Suppressor macrophage (primary cell): ENCODE measurements at regions not wholly inside any gene's neighbourhood (a gene's known extent, or its start where the extent isn't known, plus 50 kb on each side); places are given as distances from the start of the nearest gene placed in this dataset.

Experiments
- DNase-seq, 4 experiments: peaks; one replicate each; pipeline ENCODE4 v3.0.0-alpha.2; 2020 to 2022

- no peak for DNase-seq
Observed at GRCh38 chr13:34762312-34762711, 179.8 kb upstream of the NBEA start.

- DNase-seq: no peak
Observed at GRCh38 chr13:34764246-34764645, 177.8 kb upstream of the NBEA start.

- no peak for DNase-seq
Observed at GRCh38 chr13:34765446-34766180, 176.5 kb upstream of the NBEA start.

DNA sequence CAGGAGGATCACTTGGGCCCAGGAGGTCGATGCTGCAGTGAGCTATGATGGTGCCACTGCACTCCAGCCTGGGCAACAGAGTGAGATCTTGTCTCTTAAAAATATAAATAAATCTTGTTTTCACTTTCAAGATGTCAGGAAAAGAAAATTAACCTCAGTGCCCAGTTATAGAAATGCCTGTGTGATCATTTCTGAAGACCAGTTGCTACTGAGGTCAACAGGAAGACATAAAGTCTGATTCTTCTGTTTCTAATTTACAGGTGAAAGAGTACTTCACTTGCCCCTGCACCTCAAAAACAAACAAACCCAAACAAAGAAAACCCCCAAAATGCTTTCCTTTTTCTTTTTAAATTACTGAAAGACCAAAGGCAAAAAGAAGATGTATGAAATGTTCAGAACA lies 174.3 kb upstream of the NBEA start:
- DNase-seq: no peak

GRCh38 chr13:34772206-34772605 lies 169.9 kb upstream of the NBEA start:
- no peak for DNase-seq

DNA sequence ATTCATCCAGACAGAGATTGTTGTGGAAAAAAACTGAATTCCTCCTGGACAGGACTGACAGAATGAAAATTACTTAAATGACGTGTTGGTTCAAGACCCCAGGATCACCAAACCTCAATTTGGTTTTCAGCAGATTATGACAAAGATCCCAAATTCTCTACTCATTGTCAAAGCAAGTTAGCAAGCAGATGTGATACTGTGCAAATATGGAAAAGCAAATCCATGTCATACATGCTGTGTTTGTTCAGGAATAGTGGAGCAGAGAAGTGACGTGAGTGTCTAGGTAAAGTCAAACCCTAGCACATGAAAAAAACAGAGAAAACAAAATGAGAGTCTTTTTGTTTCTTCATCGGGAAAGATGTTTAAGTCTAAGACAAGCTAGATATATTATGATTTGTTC lies 169.2 kb upstream of the NBEA start:
- no peak for DNase-seq

DNA sequence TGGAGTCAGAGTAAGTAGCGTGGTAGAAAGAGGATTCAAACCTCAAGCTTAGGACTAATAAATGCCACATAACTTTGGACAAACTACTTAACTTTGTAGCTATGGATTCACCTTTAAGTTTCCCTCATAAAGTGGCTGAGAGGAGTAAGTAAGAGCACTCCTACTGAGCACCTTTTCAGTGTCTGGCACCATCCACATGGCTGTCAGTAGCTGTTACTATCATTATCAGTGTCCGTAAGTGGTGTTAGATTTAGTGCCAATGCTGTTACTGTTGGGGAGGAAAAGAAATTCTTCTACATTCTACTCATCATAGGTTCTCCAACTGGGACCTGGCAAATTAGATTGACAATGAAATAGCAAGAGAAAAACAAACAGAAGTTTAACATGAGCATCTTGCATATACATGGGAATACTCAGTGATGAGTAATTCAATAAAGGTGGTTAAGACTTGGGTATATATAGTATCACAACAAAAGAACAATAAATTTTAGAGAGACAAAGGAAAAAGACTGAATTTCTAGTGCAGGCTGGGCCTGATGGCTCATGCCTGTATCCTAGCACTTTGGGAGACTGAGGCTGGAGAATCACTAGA lies 165.6 kb upstream of the NBEA start:
- no peak for DNase-seq

- DNase-seq: no peak
Observed at GRCh38 chr13:34777089-34777913, 164.8 kb upstream of the NBEA start.

DNA sequence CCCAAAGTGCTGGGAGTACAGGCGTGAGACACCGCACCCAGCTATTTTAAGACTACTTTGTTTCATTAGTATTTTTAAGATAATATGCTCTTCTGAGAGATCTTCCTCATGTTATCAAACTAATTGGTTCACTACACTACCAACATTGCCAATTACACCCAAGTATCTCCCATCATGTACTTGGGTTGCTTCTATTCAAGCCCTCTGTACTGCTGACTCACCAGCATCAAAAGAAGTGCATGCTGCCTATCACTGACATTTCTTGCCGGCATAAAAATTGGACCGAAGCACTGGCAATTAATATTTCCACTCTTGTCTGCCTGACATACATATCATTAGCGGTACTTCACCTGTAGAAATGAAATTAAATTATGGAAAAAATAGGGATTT lies 164.2 kb upstream of the NBEA start:
- DNase-seq: no peak

GRCh38 chr13:34779171-34779570 lies 162.9 kb upstream of the NBEA start:
- DNase-seq: no peak

- no peak for DNase-seq
Observed at GRCh38 chr13:34793301-34793700, 148.8 kb upstream of the NBEA start.

GRCh38 chr13:34803756-34804155 lies 138.3 kb upstream of the NBEA start:
- DNase-seq: no peak

DNA sequence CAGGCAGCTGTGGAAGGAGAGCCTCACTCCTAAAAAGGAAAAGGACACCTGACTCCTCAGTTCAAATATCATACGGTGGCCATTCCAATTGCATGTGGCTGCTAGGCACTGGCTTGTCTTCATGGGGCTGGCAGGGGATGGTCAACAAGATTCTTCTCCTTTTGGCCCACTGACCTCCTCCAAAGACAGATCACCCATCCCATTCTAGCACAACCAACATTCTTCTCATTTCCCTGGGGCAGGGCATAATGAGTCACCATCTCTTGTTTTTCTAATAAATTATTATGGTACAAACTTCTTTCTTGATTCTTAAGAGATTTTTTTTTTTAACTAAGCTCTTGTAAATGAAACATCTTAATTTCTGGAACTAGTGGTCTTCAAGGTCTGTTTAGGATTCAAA lies 136.7 kb upstream of the NBEA start:
- DNase-seq: no peak

GRCh38 chr13:34808649-34809048 lies 133.4 kb upstream of the NBEA start:
- DNase-seq: no peak

DNA sequence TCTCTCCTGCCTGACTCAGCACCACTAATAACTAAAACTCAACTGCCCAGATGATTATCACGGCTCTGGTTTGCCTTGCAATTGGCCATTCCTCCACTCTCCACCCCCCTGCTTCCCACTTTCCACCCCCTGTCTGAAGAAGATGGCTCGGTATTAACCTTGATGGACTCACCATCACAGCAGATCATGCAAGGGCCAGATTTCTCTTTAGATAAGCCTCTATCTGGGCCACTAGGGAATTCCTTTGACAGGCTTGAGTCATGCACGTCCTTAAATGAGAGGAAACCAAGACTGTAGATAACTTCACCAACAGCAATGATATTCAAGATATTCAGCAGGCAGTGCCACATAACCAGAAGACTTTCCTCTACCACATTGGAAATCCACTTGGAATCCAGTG lies 131.1 kb upstream of the NBEA start:
- DNase-seq: no peak

- no peak for DNase-seq
Observed at GRCh38 chr13:34815526-34815925, 126.5 kb upstream of the NBEA start.

DNA sequence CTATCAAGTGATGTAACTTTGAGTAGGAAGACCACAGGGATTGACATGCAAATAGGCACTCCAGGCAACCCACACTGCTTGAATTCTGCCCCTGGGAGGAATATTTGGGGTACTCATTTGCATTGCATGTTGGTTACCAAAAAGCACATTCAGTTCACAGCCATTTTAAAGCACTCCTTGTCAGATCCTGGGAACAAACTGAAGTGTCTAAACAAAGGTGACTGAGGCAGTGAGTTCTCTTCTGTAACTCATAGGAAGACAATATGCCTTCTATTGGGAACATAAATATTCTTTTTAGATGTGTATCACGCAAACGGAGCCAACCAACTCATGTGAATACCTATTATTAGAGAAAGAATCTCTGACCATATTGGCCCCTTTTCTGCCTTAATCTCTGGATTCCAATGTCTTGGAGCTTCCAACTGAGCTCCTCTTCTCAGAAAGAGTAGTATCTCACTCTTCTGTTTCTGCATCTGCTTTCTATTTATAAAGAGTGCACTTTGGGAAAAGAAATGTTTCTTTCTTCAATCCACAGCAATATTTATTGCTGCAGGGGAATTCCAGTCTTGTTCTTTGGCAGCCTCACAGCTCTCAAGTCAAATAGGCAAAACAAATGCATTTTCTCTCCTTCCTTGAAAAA lies 125.7 kb upstream of the NBEA start:
- DNase-seq: no peak

DNA sequence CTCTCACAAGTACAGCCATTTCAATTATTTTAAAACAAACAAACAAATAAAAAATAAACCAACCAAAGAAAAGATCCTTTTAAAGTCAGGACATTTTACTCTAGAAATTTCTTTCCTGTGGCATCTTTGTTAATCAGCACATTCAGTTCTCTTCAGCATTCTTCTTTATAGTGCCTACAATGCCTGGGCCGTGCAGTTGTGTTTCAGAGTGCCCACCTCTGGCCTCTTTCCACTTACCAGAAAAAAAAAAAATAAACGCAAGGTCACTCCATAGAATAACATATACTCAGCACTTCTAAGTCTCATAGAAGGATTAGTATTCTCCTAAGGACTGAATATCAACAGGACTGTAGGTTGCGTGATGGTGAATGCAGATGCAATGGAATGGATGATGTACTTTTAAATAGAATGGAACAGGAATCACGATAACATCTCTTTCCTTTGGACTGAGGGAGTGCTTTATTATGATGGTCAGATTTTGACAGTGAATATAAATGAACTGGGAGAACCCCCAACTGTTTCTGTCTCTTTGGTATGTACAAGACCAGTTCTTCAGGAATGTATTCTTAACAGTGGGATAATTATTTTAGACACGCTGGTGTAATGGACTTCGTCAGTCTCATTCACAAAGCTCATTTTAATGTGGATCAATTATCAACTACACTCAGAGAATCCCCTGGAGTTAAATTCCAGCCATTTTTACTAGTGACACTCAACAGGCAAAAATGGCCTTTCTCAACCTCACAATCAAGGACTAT lies 125.0 kb upstream of the NBEA start:
- DNase-seq: no peak

DNA sequence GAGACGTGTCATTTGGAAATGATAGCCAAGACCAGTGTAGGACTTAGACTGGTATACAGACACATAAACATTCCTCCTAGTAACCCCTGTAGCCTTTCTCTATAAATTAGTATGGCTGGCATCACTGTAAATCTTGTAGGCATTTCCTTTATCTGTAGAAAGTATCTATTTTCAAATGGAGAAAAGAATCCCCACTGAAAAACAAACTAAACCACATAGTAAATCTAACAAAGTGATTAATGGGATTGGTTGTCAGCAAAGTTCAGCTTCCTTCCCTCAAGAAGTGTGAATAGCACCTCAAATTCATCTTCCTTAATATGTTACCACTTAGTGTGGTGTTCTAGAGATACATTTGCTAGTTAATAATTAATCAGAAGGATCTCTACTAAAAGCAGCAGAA lies 119.4 kb upstream of the NBEA start:
- no peak for DNase-seq

- DNase-seq: no peak
Observed at GRCh38 chr13:34826432-34826831, 115.6 kb upstream of the NBEA start.

- DNase-seq: no peak
Observed at GRCh38 chr13:34833562-34834182, 108.4 kb upstream of the NBEA start.

- DNase-seq: no peak
Observed at GRCh38 chr13:34842466-34842865, 99.6 kb upstream of the NBEA start.
